Endodermal cell (in vitro differentiated cells): ENCODE measurements at regions not wholly inside any gene's neighbourhood (a gene's known extent, or its start where the extent isn't known, plus 50 kb on each side); places are given as distances from the start of the nearest gene placed in this dataset.

Experiments used
- DNase-seq: peaks from one replicate; pipeline ENCODE4 v3.0.0-alpha.2; 2017
- H3K27ac ChIP-seq: 2 replicates; pipeline ENCODE4 v1.5.1; 2013; ENCODE audit warnings: mild to moderate bottlenecking, low read depth, low read length, moderate library complexity
- H3K27me3 ChIP-seq: 2 replicates; pipeline ENCODE4 v1.6.1; 2013; ENCODE audit warnings: mild to moderate bottlenecking, low read length, moderate library complexity; ENCODE audit not compliant: insufficient read depth, control insufficient read depth, poor library complexity, severe bottlenecking
- H3K36me3 ChIP-seq: 2 replicates; pipeline ENCODE4 v1.7.0; 2013; ENCODE audit warnings: mild to moderate bottlenecking, low read length, moderate library complexity; ENCODE audit not compliant: control insufficient read depth, insufficient read depth
- H3K4me1 ChIP-seq: one replicate; pipeline ENCODE4 v1.7.0; 2013; ENCODE audit warnings: low read length; ENCODE audit not compliant: control insufficient read depth, insufficient read depth
- H3K4me3 ChIP-seq: 2 replicates; pipeline ENCODE4 v1.5.1; 2013; ENCODE audit warnings: mild to moderate bottlenecking, low read length, moderate library complexity
- H3K9ac ChIP-seq: 2 replicates; pipeline ENCODE4 v1.6.1; 2013; ENCODE audit warnings: mild to moderate bottlenecking, low read length, moderate library complexity; ENCODE audit not compliant: poor library complexity, severe bottlenecking; ENCODE audit errors: extremely low read depth
- H3K9me3 ChIP-seq: 2 replicates; pipeline ENCODE4 v1.6.1; 2013; ENCODE audit warnings: mild to moderate bottlenecking, low read length, moderate library complexity; ENCODE audit not compliant: control insufficient read depth
- H3K27ac Mint-ChIP-seq: 2 replicates; pipeline ENCODE4 v1.8.0; 2020; ENCODE audit warnings: mixed read lengths
- H3K27me3 Mint-ChIP-seq: 2 replicates; pipeline ENCODE4 v1.8.0; 2021; ENCODE audit warnings: mild to moderate bottlenecking, mixed read lengths; ENCODE audit not compliant: insufficient read depth
- H3K36me3 Mint-ChIP-seq: 2 replicates; pipeline ENCODE4 v1.8.0; 2020; ENCODE audit warnings: low read depth, mixed read lengths
- H3K4me1 Mint-ChIP-seq: 2 replicates; pipeline ENCODE4 v1.8.0; 2020; ENCODE audit warnings: mixed read lengths
- H3K4me3 Mint-ChIP-seq: 2 replicates; pipeline ENCODE4 v1.8.0; 2020; ENCODE audit warnings: mild to moderate bottlenecking, moderate library complexity, mixed read lengths
- H3K9me3 Mint-ChIP-seq: 2 replicates; pipeline ENCODE4 v1.8.0; 2020; ENCODE audit warnings: mild to moderate bottlenecking, mixed read lengths
- CTCF ChIP-seq: fragments of 200-600 bp; sonication (generic); conservative IDR thresholded peaks from 2 replicates; pipeline ENCODE4 v1.5.0; 2021; ENCODE audit warnings: antibody characterized with exemption, mild to moderate bottlenecking
- WGBS, 2 experiments: methylation state at CpG; one replicate each; pipeline versions ENCODE4 v1.1.5 to v1.1.7; 2013; ENCODE audit warnings: missing lambda C conversion rate in 2 of 2, mixed read lengths in 1 of 2; ENCODE audit not compliant: insufficient coverage in 1 of 2, insufficient read length in 1 of 2; 5-methylcytosine and 5-hydroxymethylcytosine counted together

GRCh38 chr11:27757953-27758352 is 57.7 kb upstream of the BDNF start:
- no peak for TF ChIP-seq CTCF
- Histone ChIP-seq H3K4me3 (no peak overlapping the region), H3K27me3 (peaks cover 32% of the 10 kb centered on the region), H3K27ac (no peak overlapping the region), H3K9me3 (no peaks in the 10 kb centered on the region), H3K36me3 (no peaks in the 10 kb centered on the region), H3K9ac (no peak overlapping the region), H3K4me1 (no peaks in the 10 kb centered on the region)
- DNase-seq: no peak
- Mint-ChIP-seq H3K4me3 (no peak overlapping the region), H3K4me1 (no peaks in the 10 kb centered on the region), H3K27me3 (peaks cover 24% of the 10 kb centered on the region), H3K36me3 (no peaks in the 10 kb centered on the region), H3K9me3 (no peaks in the 10 kb centered on the region), H3K27ac (no peak overlapping the region)
- 88% methylated on average over 2 of the region's 2 CpGs; no CpG with 5 or more reads in 1 of the 2 experiments for WGBS, 2 experiments

- no peak for DNase-seq
- Mint-ChIP-seq H3K4me1 (no peaks in the 10 kb centered on the region), H3K9me3 (no peaks in the 10 kb centered on the region), H3K36me3 (no peaks in the 10 kb centered on the region), H3K27ac (no peak overlapping the region), H3K27me3 (peaks cover 27% of the 10 kb centered on the region), H3K4me3 (no peak overlapping the region)
- Histone ChIP-seq H3K9me3 (no peaks in the 10 kb centered on the region), H3K27ac (no peak overlapping the region), H3K4me3 (no peak overlapping the region), H3K27me3 (no peaks in the 10 kb centered on the region), H3K36me3 (no peaks in the 10 kb centered on the region), H3K4me1 (no peaks in the 10 kb centered on the region), H3K9ac (no peak overlapping the region)
- no peak for TF ChIP-seq CTCF
- WGBS, 2 experiments: 77 to 83% methylated on average over 4 to 13 of the region's 13 CpGs
Measured at GRCh38 chr11:27754035-27755017, 54.1 kb upstream of the BDNF start.
